NCI-H2196 (cell line): ENCODE measurements at regions not wholly inside any gene's neighbourhood (a gene's known extent, or its start where the extent isn't known, plus 50 kb on each side); places are given as distances from the start of the nearest gene placed in this dataset.

Source experiments
- DNase-seq: peaks from one replicate; lab custom pipeline; 2025; ENCODE audit not compliant: unreplicated experiment; lab: John Stamatoyannopoulos, UW

DNA sequence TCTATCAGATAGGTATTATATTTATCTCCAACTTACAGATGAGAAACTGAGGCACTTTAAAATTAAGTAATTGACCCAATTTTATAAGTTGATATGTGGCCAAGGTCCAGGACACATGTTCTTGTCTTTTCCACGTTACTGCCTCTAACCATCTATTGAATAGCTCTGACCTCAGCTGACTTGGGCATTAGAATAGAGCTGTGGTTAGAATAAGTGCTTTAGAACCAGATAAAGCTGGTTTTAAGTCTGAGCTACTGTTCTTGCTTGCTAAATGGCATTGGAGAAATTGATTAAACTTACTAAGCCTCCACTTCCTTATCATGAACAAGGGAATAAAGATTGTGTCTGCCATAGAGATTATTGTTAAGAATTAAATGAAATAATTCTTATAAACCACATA lies 147.8 kb upstream of the DTNBP1 start:
- no peak for DNase-seq

GRCh38 chr6:15809367-15809766 lies 146.5 kb upstream of the DTNBP1 start:
- DNase-seq = no peak

- DNase-seq = no peak
These were observed 141.6 kb upstream of the DTNBP1 start for GRCh38 chr6:15804164-15805154.

- no peak for DNase-seq
These were observed 139.6 kb upstream of the DTNBP1 start for GRCh38 chr6:15802466-15802865.

DNA sequence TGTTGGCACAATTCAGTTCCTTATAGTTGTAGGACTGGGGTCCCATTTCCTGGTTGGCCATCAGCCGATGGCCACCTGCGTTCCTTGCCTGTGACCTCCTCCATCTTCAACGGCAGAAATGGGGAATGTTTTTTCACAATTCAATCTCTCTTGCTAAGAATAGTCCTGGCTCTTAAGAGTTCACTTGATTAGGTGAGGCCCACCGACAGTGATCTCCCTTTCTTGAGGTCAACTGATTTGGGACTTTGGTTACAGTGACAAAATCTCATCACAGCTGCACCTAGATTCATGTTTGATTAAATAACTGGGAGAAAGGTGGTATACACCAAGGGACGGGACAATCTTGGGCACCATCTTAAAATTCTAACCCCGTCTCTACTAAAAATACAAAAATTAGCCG lies 139.1 kb upstream of the DTNBP1 start:
- no peak for DNase-seq

- no peak for DNase-seq
These were observed 138.2 kb upstream of the DTNBP1 start for GRCh38 chr6:15800841-15801617.

DNA sequence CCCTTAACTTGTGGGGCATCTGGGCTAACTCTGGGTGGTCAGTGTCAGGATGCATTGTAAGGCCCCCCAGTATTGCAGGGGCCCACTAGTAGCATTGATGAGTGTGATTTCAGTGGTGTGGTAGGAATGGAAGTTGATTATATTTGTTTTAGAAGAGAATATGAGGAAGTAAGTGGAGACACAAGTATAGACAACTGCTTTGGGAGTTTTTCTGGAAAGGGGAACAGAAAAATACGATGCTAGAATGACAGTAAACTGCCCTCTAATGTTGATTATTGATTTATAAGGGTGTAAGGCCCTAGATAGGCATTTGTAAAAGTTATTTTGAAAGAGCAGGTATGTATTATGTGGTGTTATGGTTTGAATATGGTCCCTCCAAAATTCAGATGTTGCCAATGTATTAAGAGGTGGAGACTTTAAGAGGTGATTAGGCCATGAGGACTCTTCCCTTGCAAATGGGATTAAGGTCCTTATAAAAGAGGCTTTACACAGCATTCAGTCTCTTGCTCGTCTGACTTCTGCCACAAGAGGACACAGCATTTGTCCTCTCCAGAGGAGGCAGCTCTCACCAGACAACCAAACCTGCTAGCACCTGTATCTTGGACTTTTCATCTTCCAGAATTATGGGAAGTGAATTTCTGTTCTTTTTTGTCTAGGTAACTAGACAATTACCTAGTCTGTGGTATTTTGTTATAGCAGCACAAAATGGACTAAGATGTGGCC lies 135.9 kb upstream of the DTNBP1 start:
- DNase-seq = no peak

DNA sequence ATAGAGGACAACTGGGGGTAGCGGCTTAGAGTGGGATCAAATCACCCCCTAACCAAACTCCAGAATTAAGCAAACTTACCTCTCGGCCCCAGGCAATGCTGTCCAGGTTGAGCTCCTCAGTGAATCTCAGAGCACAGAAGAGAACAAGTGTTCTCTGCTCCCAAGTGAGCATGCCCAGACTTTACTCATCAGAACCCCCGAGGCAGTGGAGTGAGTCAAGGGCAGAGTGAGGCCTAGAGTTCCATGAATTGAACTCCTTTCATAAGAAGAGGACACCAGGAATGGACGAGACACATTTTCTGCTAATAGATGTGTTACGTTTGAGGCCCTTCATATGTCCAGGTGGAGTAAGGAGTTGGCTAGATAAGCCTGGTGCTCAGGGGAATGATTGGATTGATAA lies 134.0 kb upstream of the DTNBP1 start:
- DNase-seq = no peak

DNA sequence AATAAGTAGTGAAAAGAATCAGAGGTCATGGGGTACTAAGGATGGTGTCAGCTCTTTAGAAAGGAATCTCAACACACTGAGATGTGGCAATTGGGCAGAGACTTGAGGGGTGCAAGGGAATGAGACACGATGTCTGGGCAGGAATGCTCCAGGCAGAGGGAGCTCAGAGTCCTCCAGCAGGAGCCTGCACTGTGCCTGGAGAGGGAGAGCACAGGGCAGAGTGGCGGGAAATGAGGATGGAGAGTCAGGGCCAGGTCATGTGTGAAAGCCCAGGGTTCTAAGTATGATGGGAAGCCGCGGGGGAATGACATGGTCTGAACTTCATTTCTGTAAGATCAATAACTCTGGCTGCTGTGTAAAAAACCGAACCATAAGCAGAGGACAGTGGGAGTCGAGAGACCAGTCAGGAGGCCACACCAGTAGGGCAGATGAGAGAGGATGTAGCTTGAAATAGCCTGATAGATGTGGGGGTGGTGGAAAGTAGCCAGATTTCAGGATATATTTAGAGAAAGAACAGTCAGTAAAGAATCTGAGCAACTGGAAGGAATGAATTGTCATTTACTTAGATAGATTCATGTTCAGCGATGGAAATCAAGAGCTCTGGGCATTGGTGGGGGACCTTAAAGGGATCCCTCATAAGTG lies 133.4 kb upstream of the DTNBP1 start:
- no peak for DNase-seq

DNA sequence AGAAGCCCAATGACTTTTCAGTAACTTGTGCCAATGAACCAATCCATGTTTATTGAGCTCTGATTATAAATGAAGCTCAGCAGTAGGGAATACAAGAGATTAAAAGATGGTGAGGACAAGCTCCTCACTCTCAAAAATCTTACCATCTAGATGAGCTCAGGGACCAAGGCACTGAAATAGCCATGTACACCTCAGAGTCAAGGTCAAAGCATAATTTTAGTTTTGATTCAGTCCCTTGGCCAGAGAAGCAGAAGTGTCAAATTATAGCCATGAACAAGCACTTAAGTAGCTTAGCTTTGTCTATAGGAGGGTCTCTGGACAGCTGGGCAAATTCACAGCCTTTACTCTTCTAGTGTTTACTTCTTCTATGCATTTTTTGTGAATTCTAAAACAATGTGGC lies 131.0 kb upstream of the DTNBP1 start:
- no peak for DNase-seq

GRCh38 chr6:15793288-15793687 lies 130.5 kb upstream of the DTNBP1 start:
- no peak for DNase-seq

- DNase-seq = no peak
These were observed 130.0 kb upstream of the DTNBP1 start for GRCh38 chr6:15792842-15793241.

- no peak for DNase-seq
These were observed 128.8 kb upstream of the DTNBP1 start for GRCh38 chr6:15791448-15792181.

- no peak for DNase-seq
These were observed 127.3 kb upstream of the DTNBP1 start for GRCh38 chr6:15790116-15790515.

DNA sequence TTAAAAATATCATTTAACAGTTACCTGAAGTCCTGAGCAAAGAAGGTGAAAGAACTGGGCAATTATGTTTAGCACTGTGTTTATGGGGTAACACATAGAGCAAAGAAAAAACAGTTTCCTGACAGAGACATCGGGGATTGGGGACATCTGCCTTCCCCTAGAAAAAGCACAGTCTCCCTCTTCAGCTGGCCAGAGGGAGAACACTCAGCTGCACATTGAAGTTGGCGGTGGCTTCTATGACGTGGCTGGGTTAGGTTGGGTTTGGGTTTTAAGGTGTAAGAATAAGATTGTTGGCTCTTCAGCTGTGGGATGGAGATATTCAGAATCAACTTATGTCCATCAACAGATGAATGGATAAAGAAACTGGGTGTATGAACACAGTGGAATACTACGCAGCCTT lies 124.0 kb upstream of the DTNBP1 start:
- DNase-seq = no peak

DNA sequence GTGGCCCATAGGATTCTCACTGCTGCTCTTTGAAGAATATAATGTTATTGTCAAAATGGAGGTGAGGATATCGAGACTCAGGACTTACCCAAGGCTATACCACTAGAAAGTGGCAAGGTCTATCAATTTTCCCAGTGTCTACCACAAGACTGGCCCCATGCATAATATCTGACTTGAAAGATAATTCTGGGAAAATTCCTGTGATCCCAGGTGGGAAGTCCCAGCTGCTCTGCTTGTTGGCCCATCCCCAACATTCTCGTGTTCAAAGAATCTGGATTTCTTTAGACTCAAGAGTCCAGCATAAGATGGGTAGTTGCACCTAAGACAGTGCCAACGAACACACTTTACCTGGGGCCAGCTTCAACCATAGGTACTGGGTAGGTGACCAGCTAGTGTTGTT lies 120.7 kb upstream of the DTNBP1 start:
- DNase-seq = no peak

DNA sequence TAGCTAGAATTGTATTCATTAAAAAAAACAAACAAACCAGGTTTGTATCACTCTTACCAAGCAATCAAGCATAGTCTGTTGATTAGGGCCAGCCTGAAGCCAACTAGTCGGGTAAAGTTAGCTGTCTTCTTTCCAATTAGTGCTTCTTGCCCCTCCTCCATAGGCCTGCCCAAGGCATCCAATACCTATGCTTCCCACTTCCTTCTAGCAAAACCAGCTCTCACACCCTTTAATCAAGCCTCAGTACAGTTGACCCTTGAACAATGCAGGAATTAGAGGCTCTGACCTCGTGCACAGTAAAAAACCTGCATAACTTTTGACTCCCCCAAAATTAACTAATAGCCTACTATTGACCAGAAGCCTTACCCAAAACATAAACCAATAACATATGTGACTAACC lies 119.1 kb upstream of the DTNBP1 start:
- DNase-seq = no peak

DNA sequence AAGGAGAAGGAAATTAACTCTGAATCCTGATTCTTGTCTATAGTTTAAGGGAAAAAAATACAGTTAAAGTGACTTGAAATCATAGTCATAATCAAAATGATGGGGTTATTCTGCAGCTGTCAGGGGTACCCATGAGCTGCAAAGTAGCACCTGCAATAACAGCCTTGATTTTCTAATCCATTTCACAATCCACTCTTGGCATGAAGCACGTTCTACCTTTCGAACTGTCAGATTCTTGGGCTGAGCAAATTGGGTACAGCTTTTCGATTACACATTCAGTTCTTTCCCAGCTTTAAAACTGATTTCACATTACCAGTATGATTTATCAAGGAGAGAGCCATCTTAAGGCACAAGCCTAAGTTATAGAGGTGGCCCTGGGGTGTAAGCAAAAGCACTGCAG lies 118.5 kb upstream of the DTNBP1 start:
- DNase-seq = no peak

DNA sequence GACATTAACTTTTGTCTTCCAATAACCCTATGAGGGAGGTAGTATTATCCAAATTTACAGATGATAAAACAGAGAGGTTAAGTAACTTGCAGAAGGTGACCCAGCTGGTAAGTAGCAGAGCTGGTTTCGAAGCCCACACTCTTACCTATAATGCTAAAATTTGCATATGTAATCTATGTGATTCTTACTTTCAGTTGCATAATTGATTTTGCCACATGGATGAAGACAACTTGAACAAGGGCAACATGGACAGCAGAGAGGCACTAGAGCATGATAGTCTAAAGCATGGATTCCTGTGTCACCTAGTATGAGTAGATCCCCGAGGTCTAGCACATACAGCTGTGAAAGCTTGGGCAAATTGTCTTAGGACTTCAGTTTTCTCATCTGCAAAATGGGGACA lies 117.6 kb upstream of the DTNBP1 start:
- no peak for DNase-seq

DNA sequence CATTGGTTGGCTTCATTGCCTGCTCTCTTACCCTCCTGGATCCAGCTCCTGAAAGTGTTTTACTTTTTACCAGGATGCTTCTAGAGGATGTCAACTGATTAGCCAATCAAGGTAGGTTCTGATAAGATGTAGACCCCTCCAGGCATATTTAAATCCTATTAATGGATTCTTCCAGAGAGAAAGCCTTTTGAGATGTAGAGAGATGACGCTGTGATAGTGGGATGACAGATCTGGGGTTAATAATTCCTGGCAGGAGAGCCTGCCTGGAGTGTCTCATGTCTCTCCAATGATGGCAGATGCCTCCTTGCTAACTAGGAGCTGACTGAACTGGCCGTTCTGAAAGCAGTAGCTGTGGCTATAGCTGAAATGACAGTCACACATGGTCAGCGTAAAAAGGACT lies 116.9 kb upstream of the DTNBP1 start:
- DNase-seq = no peak
